HG03521 (cell line): ENCODE measurements at regions not wholly inside any gene's neighbourhood (a gene's known extent, or its start where the extent isn't known, plus 50 kb on each side); places are given as distances from the start of the nearest gene placed in this dataset.

Experiments used
- ATAC-seq: cut with Tn5 transposase; IDR thresholded peaks from one replicate; pipeline ENCODE4 v1.9.1; 2021; ENCODE audit warnings: mild to moderate bottlenecking, moderate library complexity; ENCODE audit not compliant: unreplicated experiment

- ATAC-seq = peak; percentile 49
These were observed 432.6 kb downstream of the TNS3 start for GRCh38 chr7:47149208-47149839.

- ATAC-seq = no peak
These were observed 433.2 kb downstream of the TNS3 start for GRCh38 chr7:47148536-47149207.

GRCh38 chr7:47147213-47147631 is 434.7 kb downstream of the TNS3 start:
- no peak for ATAC-seq

- no peak for ATAC-seq
These were observed 435.9 kb downstream of the TNS3 start for GRCh38 chr7:47145982-47146381.

GRCh38 chr7:47145186-47145725 is 436.7 kb downstream of the TNS3 start:
- ATAC-seq = no peak

GRCh38 chr7:47143339-47143738 is 438.6 kb downstream of the TNS3 start:
- ATAC-seq = no peak

GRCh38 chr7:47142867-47143175 is 439.1 kb downstream of the TNS3 start:
- no peak for ATAC-seq

- no peak for ATAC-seq
These were observed 439.6 kb downstream of the TNS3 start for GRCh38 chr7:47142169-47142866.

- ATAC-seq = no peak
These were observed 449.4 kb downstream of the TNS3 start for GRCh38 chr7:47132471-47132870.

GRCh38 chr7:47128700-47129099 is 453.2 kb downstream of the TNS3 start:
- no peak for ATAC-seq

GRCh38 chr7:47125529-47125928 is 456.4 kb downstream of the TNS3 start:
- ATAC-seq = no peak

- no peak for ATAC-seq
These were observed 462.5 kb downstream of the TNS3 start for GRCh38 chr7:47119261-47119865.

GRCh38 chr7:47104206-47104549 is 477.7 kb downstream of the TNS3 start:
- ATAC-seq = no peak

- ATAC-seq = no peak
These were observed 478.3 kb downstream of the TNS3 start for GRCh38 chr7:47103498-47104205.

- no peak for ATAC-seq
These were observed 479.5 kb downstream of the TNS3 start for GRCh38 chr7:47102331-47102841.

GRCh38 chr7:47100817-47101435 is 481.0 kb downstream of the TNS3 start:
- no peak for ATAC-seq

- ATAC-seq = no peak
These were observed 481.6 kb downstream of the TNS3 start for GRCh38 chr7:47100148-47100816.

- no peak for ATAC-seq
These were observed 484.5 kb downstream of the TNS3 start for GRCh38 chr7:47097431-47097830.

GRCh38 chr7:47095946-47096345 is 486.0 kb downstream of the TNS3 start:
- no peak for ATAC-seq

GRCh38 chr7:47094462-47094861 is 487.4 kb downstream of the TNS3 start:
- ATAC-seq = no peak
